Spleen (tissue), 11 donors: ENCODE measurements at regions not wholly inside any gene's neighbourhood (a gene's known extent, or its start where the extent isn't known, plus 50 kb on each side); places are given as distances from the start of the nearest gene placed in this dataset.

Experiments
- DNase-seq: peaks from one replicate; pipeline ENCODE4 v3.0.0-alpha.2; 2020
- H3K27ac ChIP-seq, 8 donors: fragments of 200-600 bp; sonication (generic) in 7 of 8; 1 replicate in 4 of 8; 2 replicates in 4 of 8; pipeline versions ENCODE4 v1.5.0 to v1.8.0; 2016 to 2021; ENCODE audit warnings: inconsistent platforms in 4 of 8, mild to moderate bottlenecking in 4 of 8, moderate library complexity in 1 of 8
- H3K27me3 ChIP-seq, 7 donors: fragments of 200-600 bp; sonication (generic) in 6 of 7; replicated peaks in 1 of 7; 1 replicate in 4 of 7; 2 replicates in 3 of 7; pipeline versions ENCODE4 v1.5.0 to v1.8.0; 2016 to 2021; ENCODE audit warnings: inconsistent platforms in 3 of 7, mild to moderate bottlenecking in 1 of 7
- H3K36me3 ChIP-seq, 6 donors: fragments of 200-600 bp; sonication (generic) in 5 of 6; 1 replicate in 4 of 6; 2 replicates in 2 of 6; pipeline versions ENCODE4 v1.5.0 to v1.8.0; 2016 to 2021; ENCODE audit warnings: inconsistent platforms in 2 of 6
- H3K4me1 ChIP-seq, 6 donors: fragments of 200-600 bp; sonication (generic) in 5 of 6; 1 replicate in 3 of 6; 2 replicates in 3 of 6; pipeline versions ENCODE4 v1.5.0 to v1.8.0; 2016 to 2021; ENCODE audit warnings: inconsistent platforms in 3 of 6
- H3K4me3 ChIP-seq, 8 donors: fragments of 200-600 bp; sonication (generic) in 7 of 8; 1 replicate in 4 of 8; 2 replicates in 4 of 8; pipeline versions ENCODE4 v1.5.0 to v1.8.0; 2016 to 2021; ENCODE audit warnings: inconsistent platforms in 4 of 8, mild to moderate bottlenecking in 4 of 8, moderate library complexity in 2 of 8
- H3K9me3 ChIP-seq, 8 donors: fragments of 200-600 bp; sonication (generic) in 7 of 8; 1 replicate in 4 of 8; 2 replicates in 4 of 8; pipeline versions ENCODE4 v1.5.0 to v1.8.0; 2016 to 2021; ENCODE audit warnings: inconsistent platforms in 4 of 8
- CTCF ChIP-seq, 11 experiments: fragments of 200-600 bp in 7 of 11; fragments of 450-650 bp in 4 of 11; sonication (generic) in 4 of 11; IDR thresholded peaks in 8 of 11; conservative IDR thresholded peaks in 3 of 11; 1 replicate in 7 of 11; 2 replicates in 4 of 11; pipeline versions ENCODE4 v1.4.0 to v1.8.0; 2016 to 2021; ENCODE audit warnings: antibody characterized with exemption in 11 of 11, inconsistent platforms in 4 of 11, mild to moderate bottlenecking in 1 of 11
- POLR2A ChIP-seq, 3 donors: fragments of 450-650 bp; IDR thresholded peaks; one replicate each; pipeline ENCODE4 v1.5.1; 2017; ENCODE audit warnings: antibody characterized with exemption in 3 of 3, mild to moderate bottlenecking in 1 of 3
- POLR2AphosphoS5 ChIP-seq, 3 donors: sonication (generic); formaldehyde crosslinking; IDR thresholded peaks; one replicate each; pipeline ENCODE4 v1.5.1; 2017; ENCODE audit warnings: antibody characterized with exemption in 3 of 3
- WGBS, 5 donors: extraction: QIAGEN DNeasy Blood & Tissue Kit in 3 of 5; methylation state at CpG; one replicate each; pipeline versions ENCODE4 v1.1.5 to v1.1.7; 2013 to 2018; 5-methylcytosine and 5-hydroxymethylcytosine counted together
- intact Hi-C: fragments of 100-400 bp; cut with DNase I; formaldehyde crosslinking; loops from one replicate; pipeline ENCODE4 v1.15.0; 2023; ENCODE audit warnings: low total_unique reads
- donor health status: healthy with polysubstance abuse.
- donor health status: DM: no; HTN: no; CAD: no; lungs with moderate emphysema.
- donor health status: DM: no; HTN: no; CAD: no.
- donor health status: Bipolar disorder and iron deficiency.
- donor health status: healthy.
- donor health status: DM: no; HTN: no; CAD: no.
- donor health status: DM: yes; HTN: yes; CAD: no.

DNA sequence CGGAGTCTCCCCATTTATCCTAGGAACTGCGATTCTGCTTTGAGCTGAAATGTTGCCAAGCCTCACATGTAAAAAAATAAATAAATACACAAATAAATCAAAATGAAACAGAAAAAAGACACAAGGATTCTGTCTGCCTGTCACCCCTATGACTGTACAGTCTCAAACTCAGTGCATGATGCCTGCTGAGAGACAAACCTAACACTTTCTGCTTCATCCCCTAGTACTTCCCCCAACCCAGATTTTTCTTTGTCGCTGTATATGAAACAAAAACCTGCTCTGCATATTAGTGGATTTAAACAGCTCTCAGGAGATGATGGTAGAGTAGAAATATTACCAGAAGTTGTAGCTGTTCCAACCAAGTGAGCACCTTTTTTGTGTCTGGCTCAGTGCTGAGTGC is 530.7 kb upstream of the CFAP20DC start:
- intact Hi-C loops, result no loop called here
- no peaks in the 10 kb centered on the region for H3K27me3 ChIP-seq
- peaks cover 0 to 1% (median 0%) of the 10 kb centered on the region in 8 donors for H3K9me3 ChIP-seq
- no peak overlapping the region for H3K27ac ChIP-seq
- TF ChIP-seq POLR2A (IDR thresholded peaks at IDR 0.05), result no peak
- no peak for TF ChIP-seq CTCF (IDR thresholded peaks at IDR 0.05 in 8 of 11, conservative IDR thresholded peaks at IDR 0.05 in 3 of 11)
- no peak for TF ChIP-seq POLR2AphosphoS5 (IDR thresholded peaks at IDR 0.05)
- 64 to 87% (median 74%) methylated on average over 3 of the region's 3 CpGs for WGBS, 5 donors
- peaks cover 0 to 3% (median under 1%) of the 10 kb centered on the region in 6 donors for H3K4me1 ChIP-seq
- no peak for DNase-seq
- H3K36me3 ChIP-seq, result no peaks in the 10 kb centered on the region
- H3K4me3 ChIP-seq, result no peak overlapping the region

- Histone ChIP-seq H3K9me3 (no peaks in the 10 kb centered on the region), H3K36me3 (no peaks in the 10 kb centered on the region), H3K27ac (no peak overlapping the region), H3K4me3 (no peak overlapping the region), H3K4me1 (peaks cover 0 to 9% (median 4%) of the 10 kb centered on the region in 6 donors), H3K27me3 (peaks cover 0 to 4% (median 0%) of the 10 kb centered on the region in 7 donors)
- intact Hi-C loops, result loop anchor here (5.0 kb wide), 1 partner anchor 279 kb away; no protein-coding TSS in a partner anchor
- no peak for DNase-seq
- TF ChIP-seq POLR2AphosphoS5 (IDR thresholded peaks at IDR 0.05), result no peak
- no peak for TF ChIP-seq POLR2A (IDR thresholded peaks at IDR 0.05)
- no peak for TF ChIP-seq CTCF (IDR thresholded peaks at IDR 0.05 in 8 of 11, conservative IDR thresholded peaks at IDR 0.05 in 3 of 11)
- 76 to 100% (median 91%) methylated on average over 1 of the region's 1 CpG for whole genome bisulfite sequencing, 5 donors
Measured at GRCh38 chr3:59578129-59578528, 528.3 kb upstream of the CFAP20DC start.

DNA sequence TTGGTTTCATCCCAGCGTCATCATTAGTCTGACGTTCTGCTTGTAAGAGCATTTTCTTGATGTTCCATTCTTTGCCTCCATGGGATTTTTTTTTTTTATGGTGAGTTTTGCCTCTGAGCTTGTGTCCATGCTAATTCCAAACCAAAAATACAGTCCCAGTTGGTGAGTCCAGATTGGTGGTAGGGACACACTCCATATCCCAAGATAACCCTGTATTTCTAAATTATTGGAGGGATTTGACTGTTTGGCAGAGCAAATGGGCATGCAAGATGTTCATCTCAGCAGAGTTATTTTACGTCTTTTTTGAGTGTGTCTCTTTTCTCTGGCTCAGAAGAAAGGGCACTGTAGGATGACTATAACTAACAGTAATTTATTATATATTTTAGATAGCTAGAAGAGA is 526.8 kb upstream of the CFAP20DC start:
- TF ChIP-seq CTCF (IDR thresholded peaks at IDR 0.05 in 8 of 11, conservative IDR thresholded peaks at IDR 0.05 in 3 of 11), result no peak
- no peak for TF ChIP-seq POLR2A (IDR thresholded peaks at IDR 0.05)
- no peak for TF ChIP-seq POLR2AphosphoS5 (IDR thresholded peaks at IDR 0.05)
- 58 to 93% (median 81%) methylated on average over 3 of the region's 3 CpGs for WGBS, 5 donors
- Histone ChIP-seq H3K4me1 (peaks cover 0 to 9% (median 4%) of the 10 kb centered on the region in 6 donors), H3K27me3 (peaks cover 0 to 4% (median 0%) of the 10 kb centered on the region in 7 donors), H3K27ac (no peak overlapping the region), H3K9me3 (no peaks in the 10 kb centered on the region), H3K36me3 (no peaks in the 10 kb centered on the region), H3K4me3 (no peak overlapping the region)
- intact Hi-C loops, result loop anchor here (5.0 kb wide), 1 partner anchor 281 kb away; no protein-coding TSS in a partner anchor
- no peak for DNase-seq

DNA sequence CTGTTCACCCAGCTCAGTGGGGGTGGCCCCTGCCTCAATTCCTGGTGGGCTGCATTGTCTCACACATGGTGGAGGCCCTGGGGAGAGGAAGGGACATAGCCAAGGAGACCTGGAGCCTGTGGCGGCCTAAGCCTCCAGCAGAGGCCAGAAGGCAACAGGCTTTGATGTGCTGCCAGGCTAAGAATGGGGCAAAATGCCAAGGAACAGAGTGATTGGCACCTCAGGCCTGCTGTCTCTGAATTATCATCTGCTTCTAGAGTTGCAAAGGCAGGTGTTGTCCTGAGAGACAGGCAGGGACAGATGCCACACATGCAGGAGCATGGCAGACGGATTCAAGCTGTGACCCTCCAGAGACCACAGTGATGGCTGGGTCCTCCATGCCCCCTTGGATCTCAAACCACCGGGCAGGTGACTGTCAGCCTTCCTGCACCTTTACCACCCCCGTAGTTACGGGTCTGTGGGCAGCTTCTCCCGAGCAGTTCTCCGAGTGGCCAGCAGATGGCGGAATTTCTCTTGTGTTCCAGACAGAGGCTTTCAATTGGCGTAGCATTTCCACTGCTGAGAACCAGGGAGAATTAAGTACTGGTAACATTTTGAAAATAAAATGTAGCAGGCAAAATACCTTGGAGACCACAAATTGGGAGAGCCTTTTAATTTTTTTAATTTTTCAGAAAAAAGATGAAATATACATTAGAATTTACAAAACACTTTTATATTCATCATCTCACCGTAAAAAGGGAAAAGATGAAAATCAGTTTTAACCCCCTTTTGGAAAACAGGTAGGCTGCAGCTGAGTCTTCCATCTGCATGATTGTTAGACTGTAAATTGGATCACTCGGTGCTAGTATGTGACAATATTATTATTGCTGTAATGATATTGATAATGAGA is 525.5 kb upstream of the CFAP20DC start:
- no peak overlapping the region for H3K27ac ChIP-seq
- WGBS, 5 donors, result 26 to 28% (median 27%) methylated on average over 11 of the region's 11 CpGs
- H3K36me3 ChIP-seq, result no peaks in the 10 kb centered on the region
- no peak for TF ChIP-seq POLR2AphosphoS5 (IDR thresholded peaks at IDR 0.05)
- peak; percentile 86 to 99 (median 94) for TF ChIP-seq CTCF (IDR thresholded peaks at IDR 0.05 in 8 of 11, conservative IDR thresholded peaks at IDR 0.05 in 3 of 11)
- no peak for TF ChIP-seq POLR2A (IDR thresholded peaks at IDR 0.05)
- peaks cover 0 to 4% (median 0%) of the 10 kb centered on the region in 7 donors for H3K27me3 ChIP-seq
- H3K4me3 ChIP-seq, result no peak overlapping the region
- intact Hi-C loops, result loop anchor here (5.0 kb wide), 1 partner anchor 282 kb away; no protein-coding TSS in a partner anchor
- H3K9me3 ChIP-seq, result no peaks in the 10 kb centered on the region
- peak; percentile 93 for DNase-seq
- peaks cover 0 to 9% (median 4%) of the 10 kb centered on the region in 6 donors for H3K4me1 ChIP-seq
